GM12875 (cell line): ENCODE measurements at regions not wholly inside any gene's neighbourhood (a gene's known extent, or its start where the extent isn't known, plus 50 kb on each side); places are given as distances from the start of the nearest gene placed in this dataset.

Experiments
- H3K4me3 ChIP-seq: one replicate; pipeline ENCODE4 v1.5.1; 2011; ENCODE audit warnings: low read depth, low read length, control low read depth
- CTCF ChIP-seq: IDR thresholded peaks from 2 replicates; pipeline ENCODE4 v1.5.1; 2011; ENCODE audit warnings: low read depth, mild to moderate bottlenecking, control low read depth, inconsistent platforms, low read length, moderate library complexity, borderline replicate concordance; ENCODE audit not compliant: insufficient read depth

- no peak overlapping the region for H3K4me3 ChIP-seq
- no peak for TF ChIP-seq CTCF
These were observed 106.4 kb upstream of the SERTAD2 start for GRCh38 chr2:64760128-64760527.

GRCh38 chr2:64762301-64762997 lies 108.7 kb upstream of the SERTAD2 start:
- no peak overlapping the region for H3K4me3 ChIP-seq
- no peak for TF ChIP-seq CTCF

GRCh38 chr2:64763126-64763525 lies 109.4 kb upstream of the SERTAD2 start:
- TF ChIP-seq CTCF, result no peak
- H3K4me3 ChIP-seq, result no peak overlapping the region

GRCh38 chr2:64765160-64765805 lies 111.6 kb upstream of the SERTAD2 start:
- no peak overlapping the region for H3K4me3 ChIP-seq
- TF ChIP-seq CTCF, result no peak

GRCh38 chr2:64766841-64767669 lies 113.3 kb upstream of the SERTAD2 start:
- no peak for TF ChIP-seq CTCF
- H3K4me3 ChIP-seq, result peak overlapping the region; percentile 68

GRCh38 chr2:64767670-64768468 lies 114.2 kb upstream of the SERTAD2 start:
- H3K4me3 ChIP-seq, result peak overlapping the region; percentile 68
- no peak for TF ChIP-seq CTCF
